DND-41 (cell line): ENCODE measurements at regions not wholly inside any gene's neighbourhood (a gene's known extent, or its start where the extent isn't known, plus 50 kb on each side); places are given as distances from the start of the nearest gene placed in this dataset.

Experiments used
- ATAC-seq: fragments of 200-7000 bp; cut with Tn5 transposase; 3 replicates; pipeline ENCODE4 v1.9.1; 2021; ENCODE audit warnings: low read depth; ENCODE audit not compliant: insufficient read depth
- DNase-seq: peaks from one replicate; pipeline ENCODE4 v3.0.0-alpha.2; 2020
- H2AFZ ChIP-seq: 2 replicates; pipeline ENCODE4 v1.6.0; 2012; ENCODE audit warnings: low read depth, low read length
- H3K27ac ChIP-seq: 2 replicates; pipeline ENCODE4 v1.5.1; 2012; ENCODE audit warnings: low read length, inconsistent platforms
- H3K27me3 ChIP-seq: fragments of 200-600 bp; sonication (generic); 2 replicates; pipeline ENCODE4 v1.6.0; 2012; ENCODE audit warnings: low read length, mild to moderate bottlenecking, inconsistent platforms; ENCODE audit not compliant: insufficient read depth, poor library complexity
- H3K36me3 ChIP-seq: 2 replicates; pipeline ENCODE4 v1.5.1; 2012; ENCODE audit warnings: low read length, inconsistent platforms; ENCODE audit not compliant: insufficient read depth
- H3K4me1 ChIP-seq: 2 replicates; pipeline ENCODE4 v1.5.1; 2012; ENCODE audit warnings: mild to moderate bottlenecking, low read length; ENCODE audit not compliant: insufficient read depth
- H3K4me2 ChIP-seq: 2 replicates; pipeline ENCODE4 v1.6.0; 2012; ENCODE audit warnings: mild to moderate bottlenecking, moderate library complexity, low read length, inconsistent platforms; ENCODE audit not compliant: insufficient read depth
- H3K4me3 ChIP-seq, 2 experiments: fragments of 200-600 bp in 1 of 2; shearing (Covaris generic) in 1 of 2; 2 replicates each; pipeline ENCODE4 v1.5.1; 2012 to 2016; ENCODE audit warnings: inconsistent platforms in 2 of 2, low read length in 2 of 2, mild to moderate bottlenecking in 2 of 2, low read depth in 1 of 2, moderate library complexity in 1 of 2
- H3K79me2 ChIP-seq: 2 replicates; pipeline ENCODE4 v1.6.0; 2012; ENCODE audit warnings: low read length, inconsistent platforms; ENCODE audit not compliant: insufficient read depth
- H3K9ac ChIP-seq: 2 replicates; pipeline ENCODE4 v1.6.0; 2012; ENCODE audit warnings: low read depth, mild to moderate bottlenecking, inconsistent platforms, low read length, moderate library complexity
- H3K9me3 ChIP-seq: 2 replicates; pipeline ENCODE4 v1.5.1; 2012; ENCODE audit warnings: low read length, moderate library complexity, mild to moderate bottlenecking, inconsistent platforms; ENCODE audit not compliant: insufficient read depth, severe bottlenecking
- H4K20me1 ChIP-seq: 2 replicates; pipeline ENCODE4 v1.6.0; 2012; ENCODE audit warnings: low read length; ENCODE audit not compliant: insufficient read depth
- EZH2 ChIP-seq: IDR thresholded peaks from 3 replicates; pipeline ENCODE4 v1.6.1; 2012; ENCODE audit warnings: borderline replicate concordance, low read depth, mild to moderate bottlenecking, moderate library complexity, low read length, inconsistent platforms; ENCODE audit not compliant: severe bottlenecking
- TF ChIP-seq, protein P1 (sequence below): IDR thresholded peaks from 2 replicates; pipeline ENCODE4 v1.5.1; 2012; ENCODE audit warnings: borderline replicate concordance, low read length, moderate library complexity, mild to moderate bottlenecking; ENCODE audit not compliant: poor library complexity, severe bottlenecking; ENCODE audit errors: extremely low read depth

DNA sequence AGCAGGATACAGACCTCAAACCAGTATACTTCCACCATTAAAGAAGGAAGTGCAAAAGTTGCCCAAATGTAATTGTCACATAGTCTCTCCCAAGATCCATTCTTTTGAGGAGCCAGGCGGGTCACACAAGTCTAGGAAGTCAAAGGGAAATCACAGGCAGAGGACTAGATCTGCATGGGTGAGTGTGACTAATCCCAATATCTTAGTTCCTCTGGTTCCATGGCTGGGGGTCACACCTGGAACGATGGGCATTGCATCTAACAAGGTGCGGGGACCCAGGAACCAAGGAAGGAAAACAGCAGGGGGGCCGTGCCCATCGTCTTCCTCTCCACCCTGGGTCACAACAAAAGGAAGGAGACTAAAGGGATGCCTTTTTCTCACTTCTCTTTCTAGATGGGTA is 1138.8 kb downstream of the XPNPEP1 start:
- Histone ChIP-seq H3K9ac (no peak overlapping the region), H3K4me2 (no peak overlapping the region), H3K27me3 (no peaks in the 10 kb centered on the region), H3K9me3 (peaks cover 14% of the 10 kb centered on the region), H4K20me1 (no peaks in the 10 kb centered on the region), H2AFZ (no peak overlapping the region), H3K36me3 (no peaks in the 10 kb centered on the region), H3K27ac (no peak overlapping the region), H3K4me1 (no peaks in the 10 kb centered on the region), H3K4me3 (no peak overlapping the region), H3K79me2 (no peaks in the 10 kb centered on the region)
- no peak for ATAC-seq
- TF ChIP-seq, protein P1, sequence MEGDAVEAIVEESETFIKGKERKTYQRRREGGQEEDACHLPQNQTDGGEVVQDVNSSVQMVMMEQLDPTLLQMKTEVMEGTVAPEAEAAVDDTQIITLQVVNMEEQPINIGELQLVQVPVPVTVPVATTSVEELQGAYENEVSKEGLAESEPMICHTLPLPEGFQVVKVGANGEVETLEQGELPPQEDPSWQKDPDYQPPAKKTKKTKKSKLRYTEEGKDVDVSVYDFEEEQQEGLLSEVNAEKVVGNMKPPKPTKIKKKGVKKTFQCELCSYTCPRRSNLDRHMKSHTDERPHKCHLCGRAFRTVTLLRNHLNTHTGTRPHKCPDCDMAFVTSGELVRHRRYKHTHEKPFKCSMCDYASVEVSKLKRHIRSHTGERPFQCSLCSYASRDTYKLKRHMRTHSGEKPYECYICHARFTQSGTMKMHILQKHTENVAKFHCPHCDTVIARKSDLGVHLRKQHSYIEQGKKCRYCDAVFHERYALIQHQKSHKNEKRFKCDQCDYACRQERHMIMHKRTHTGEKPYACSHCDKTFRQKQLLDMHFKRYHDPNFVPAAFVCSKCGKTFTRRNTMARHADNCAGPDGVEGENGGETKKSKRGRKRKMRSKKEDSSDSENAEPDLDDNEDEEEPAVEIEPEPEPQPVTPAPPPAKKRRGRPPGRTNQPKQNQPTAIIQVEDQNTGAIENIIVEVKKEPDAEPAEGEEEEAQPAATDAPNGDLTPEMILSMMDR = no peak
- no peak for TF ChIP-seq EZH2
- DNase-seq = no peak

DNA sequence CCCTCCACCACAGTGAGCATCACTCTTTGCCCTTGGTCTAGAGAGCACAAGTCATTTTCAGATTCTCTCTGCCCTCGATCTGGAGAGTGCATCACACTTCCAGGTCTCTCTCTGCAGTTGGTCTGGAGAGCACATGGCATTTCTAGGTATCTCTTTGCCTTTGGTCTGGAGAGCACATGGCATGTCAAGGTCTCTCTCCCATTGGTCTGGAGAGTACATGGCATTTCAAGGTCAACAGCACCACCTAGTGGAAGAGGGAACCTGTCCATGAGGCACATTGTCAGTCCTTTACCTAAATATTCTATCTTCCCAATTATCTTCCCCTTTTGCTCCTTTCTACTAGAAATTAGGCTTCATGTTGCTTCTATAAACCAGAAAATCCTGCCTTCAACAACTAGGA is 1139.4 kb downstream of the XPNPEP1 start:
- Histone ChIP-seq H3K9ac (no peak overlapping the region), H3K4me3 (no peak overlapping the region), H3K79me2 (no peaks in the 10 kb centered on the region), H2AFZ (no peak overlapping the region), H3K4me1 (no peaks in the 10 kb centered on the region), H3K27me3 (no peaks in the 10 kb centered on the region), H3K9me3 (peaks cover 14% of the 10 kb centered on the region), H4K20me1 (no peaks in the 10 kb centered on the region), H3K36me3 (no peaks in the 10 kb centered on the region), H3K27ac (no peak overlapping the region), H3K4me2 (no peak overlapping the region)
- peak; percentile 21 for DNase-seq
- no peak for ATAC-seq
- TF ChIP-seq, protein P1 = peak; percentile 55
- TF ChIP-seq EZH2 = no peak

DNA sequence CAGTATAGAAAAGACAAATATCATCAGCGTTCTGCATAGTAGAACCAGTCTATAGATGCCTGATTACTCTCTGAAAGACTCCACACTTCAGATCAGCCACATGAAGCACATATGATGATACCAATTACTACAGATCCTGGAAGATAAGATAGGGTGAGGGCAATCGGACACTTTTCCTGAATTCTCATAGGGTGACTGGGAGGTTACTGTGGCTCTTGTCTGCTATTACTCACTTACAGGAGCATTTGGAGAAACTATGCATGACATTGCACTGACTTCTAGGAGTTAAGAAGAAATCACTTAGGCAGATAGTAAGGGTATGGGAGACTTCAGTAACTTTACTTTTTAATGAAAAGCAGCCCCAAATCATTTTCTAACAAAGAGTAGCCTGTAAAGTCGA is 1140.9 kb downstream of the XPNPEP1 start:
- no peak overlapping the region for H3K4me3 ChIP-seq
- no peaks in the 10 kb centered on the region for H4K20me1 ChIP-seq
- H3K79me2 ChIP-seq = no peaks in the 10 kb centered on the region
- ATAC-seq = no peak
- H3K4me2 ChIP-seq = no peak overlapping the region
- no peak for DNase-seq
- H3K27me3 ChIP-seq = no peaks in the 10 kb centered on the region
- no peak overlapping the region for H3K27ac ChIP-seq
- no peaks in the 10 kb centered on the region for H3K4me1 ChIP-seq
- peaks cover 14% of the 10 kb centered on the region for H3K9me3 ChIP-seq
- H2AFZ ChIP-seq = no peak overlapping the region
- H3K9ac ChIP-seq = no peak overlapping the region
- TF ChIP-seq EZH2 = no peak
- TF ChIP-seq, protein P1 = no peak
- no peaks in the 10 kb centered on the region for H3K36me3 ChIP-seq

DNA sequence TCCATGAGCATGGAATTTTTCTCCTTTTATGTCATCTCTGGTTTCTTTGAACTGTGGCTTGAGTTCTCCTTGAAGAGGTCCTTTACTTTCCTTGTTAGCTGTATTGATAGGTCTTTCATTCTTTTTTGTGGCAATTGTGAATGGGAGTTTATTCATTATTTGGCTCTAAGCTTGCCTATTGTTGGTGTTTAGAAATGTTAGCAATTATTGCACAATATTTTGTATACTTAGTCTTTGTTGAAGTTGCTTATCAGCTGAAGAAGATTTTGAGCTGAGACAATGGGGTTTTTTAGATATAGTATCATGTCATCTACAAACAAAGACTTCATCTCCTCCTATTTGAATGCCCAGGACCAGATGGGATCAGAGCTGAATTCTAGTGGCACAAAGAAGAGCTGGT is 1143.8 kb downstream of the XPNPEP1 start:
- Histone ChIP-seq H3K9ac (no peak overlapping the region), H3K4me2 (no peak overlapping the region), H3K36me3 (no peaks in the 10 kb centered on the region), H3K27me3 (no peaks in the 10 kb centered on the region), H3K27ac (no peak overlapping the region), H3K79me2 (no peaks in the 10 kb centered on the region), H3K9me3 (peaks cover 9% of the 10 kb centered on the region), H3K4me3 (no peak overlapping the region), H3K4me1 (no peaks in the 10 kb centered on the region), H4K20me1 (no peaks in the 10 kb centered on the region), H2AFZ (no peak overlapping the region)
- TF ChIP-seq, protein P1 = no peak
- TF ChIP-seq EZH2 = no peak
- ATAC-seq (no peak), DNase-seq (no peak)
